Body of pancreas (tissue), 4 donors: ENCODE measurements at regions not wholly inside any gene's neighbourhood (a gene's known extent, or its start where the extent isn't known, plus 50 kb on each side); places are given as distances from the start of the nearest gene placed in this dataset.

Experiments
- CTCF ChIP-seq, 7 experiments: fragments of 450-650 bp in 4 of 7; fragments of 200-600 bp in 3 of 7; sonication (generic) in 3 of 7; IDR thresholded peaks; one replicate each; pipeline ENCODE4 v1.5.1; 2016 to 2019; ENCODE audit warnings: antibody characterized with exemption in 7 of 7
- POLR2A ChIP-seq, 3 donors: fragments of 450-650 bp; IDR thresholded peaks; one replicate each; pipeline ENCODE4 v1.6.1; 2016; ENCODE audit warnings: antibody characterized with exemption in 3 of 3, mild to moderate bottlenecking in 2 of 3

GRCh38 chr18:24985586-24985985 is 366.4 kb downstream of the ZNF521 start:
- no peak for TF ChIP-seq POLR2A (IDR thresholded peaks at IDR 0.05)
- TF ChIP-seq CTCF (IDR thresholded peaks at IDR 0.05): no peak
